ENCODE measurements at regions not wholly inside any gene's neighbourhood (a gene's known extent, or its start where the extent isn't known, plus 50 kb on each side); places are given as distances from the start of the nearest gene placed in this dataset.

DNA sequence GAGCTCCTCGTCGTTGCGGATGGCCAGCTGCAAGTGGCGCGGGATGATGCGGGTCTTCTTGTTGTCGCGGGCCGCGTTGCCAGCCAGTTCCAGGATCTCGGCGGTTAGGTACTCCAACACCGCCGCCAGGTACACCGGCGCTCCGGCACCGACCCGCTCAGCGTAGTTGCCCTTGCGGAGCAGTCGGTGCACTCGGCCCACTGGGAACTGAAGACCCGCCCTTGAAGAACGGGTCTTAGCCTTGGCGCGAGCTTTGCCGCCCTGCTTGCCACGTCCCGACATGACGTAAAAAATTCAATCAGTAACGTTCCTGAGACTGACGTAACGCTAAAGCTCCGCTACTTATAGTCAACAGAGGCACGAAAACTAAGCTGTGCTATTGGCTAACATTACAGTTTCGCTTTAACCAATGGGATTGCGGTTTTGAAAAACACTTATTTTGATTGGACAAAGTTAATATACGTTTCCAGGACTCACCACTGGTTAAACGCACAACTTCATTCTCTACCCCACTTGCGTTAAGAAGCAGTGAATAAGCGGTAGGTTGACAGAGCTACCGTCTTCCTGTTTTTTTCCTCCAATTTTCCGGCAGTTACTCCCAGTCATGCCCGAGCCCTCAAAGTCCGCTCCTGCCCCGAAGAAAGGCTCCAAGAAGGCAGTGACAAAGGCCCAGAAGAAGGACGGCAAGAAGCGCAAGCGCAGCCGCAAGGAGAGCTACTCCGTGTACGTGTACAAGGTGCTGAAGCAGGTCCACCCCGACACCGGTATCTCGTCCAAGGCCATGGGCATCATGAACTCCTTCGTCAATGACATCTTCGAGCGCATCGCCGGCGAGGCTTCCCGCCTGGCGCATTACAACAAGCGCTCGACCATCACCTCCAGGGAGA is 73.9 kb downstream of the OR2B2 start (continued):
- TF ChIP-seq, protein P1, sequence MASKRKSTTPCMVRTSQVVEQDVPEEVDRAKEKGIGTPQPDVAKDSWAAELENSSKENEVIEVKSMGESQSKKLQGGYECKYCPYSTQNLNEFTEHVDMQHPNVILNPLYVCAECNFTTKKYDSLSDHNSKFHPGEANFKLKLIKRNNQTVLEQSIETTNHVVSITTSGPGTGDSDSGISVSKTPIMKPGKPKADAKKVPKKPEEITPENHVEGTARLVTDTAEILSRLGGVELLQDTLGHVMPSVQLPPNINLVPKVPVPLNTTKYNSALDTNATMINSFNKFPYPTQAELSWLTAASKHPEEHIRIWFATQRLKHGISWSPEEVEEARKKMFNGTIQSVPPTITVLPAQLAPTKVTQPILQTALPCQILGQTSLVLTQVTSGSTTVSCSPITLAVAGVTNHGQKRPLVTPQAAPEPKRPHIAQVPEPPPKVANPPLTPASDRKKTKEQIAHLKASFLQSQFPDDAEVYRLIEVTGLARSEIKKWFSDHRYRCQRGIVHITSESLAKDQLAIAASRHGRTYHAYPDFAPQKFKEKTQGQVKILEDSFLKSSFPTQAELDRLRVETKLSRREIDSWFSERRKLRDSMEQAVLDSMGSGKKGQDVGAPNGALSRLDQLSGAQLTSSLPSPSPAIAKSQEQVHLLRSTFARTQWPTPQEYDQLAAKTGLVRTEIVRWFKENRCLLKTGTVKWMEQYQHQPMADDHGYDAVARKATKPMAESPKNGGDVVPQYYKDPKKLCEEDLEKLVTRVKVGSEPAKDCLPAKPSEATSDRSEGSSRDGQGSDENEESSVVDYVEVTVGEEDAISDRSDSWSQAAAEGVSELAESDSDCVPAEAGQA (IDR thresholded peaks at IDR 0.05; ENCODE audit: low read depth): peak; percentile 99
- TF ChIP-seq, protein P1 (CRISPR knock-in tag; IDR thresholded peaks at IDR 0.05; ENCODE audit: borderline replicate concordance): peak; percentile 54; the same call in 1 of the 2 replicates
- TF ChIP-seq, protein P2, sequence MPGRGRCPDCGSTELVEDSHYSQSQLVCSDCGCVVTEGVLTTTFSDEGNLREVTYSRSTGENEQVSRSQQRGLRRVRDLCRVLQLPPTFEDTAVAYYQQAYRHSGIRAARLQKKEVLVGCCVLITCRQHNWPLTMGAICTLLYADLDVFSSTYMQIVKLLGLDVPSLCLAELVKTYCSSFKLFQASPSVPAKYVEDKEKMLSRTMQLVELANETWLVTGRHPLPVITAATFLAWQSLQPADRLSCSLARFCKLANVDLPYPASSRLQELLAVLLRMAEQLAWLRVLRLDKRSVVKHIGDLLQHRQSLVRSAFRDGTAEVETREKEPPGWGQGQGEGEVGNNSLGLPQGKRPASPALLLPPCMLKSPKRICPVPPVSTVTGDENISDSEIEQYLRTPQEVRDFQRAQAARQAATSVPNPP (CRISPR knock-in tag; IDR thresholded peaks at IDR 0.05): no peak
- TF ChIP-seq ZNF883 (CRISPR knock-in tag; IDR thresholded peaks at IDR 0.05; ENCODE audit: not compliant biosample characterization): no peak
- TF ChIP-seq, protein P3, sequence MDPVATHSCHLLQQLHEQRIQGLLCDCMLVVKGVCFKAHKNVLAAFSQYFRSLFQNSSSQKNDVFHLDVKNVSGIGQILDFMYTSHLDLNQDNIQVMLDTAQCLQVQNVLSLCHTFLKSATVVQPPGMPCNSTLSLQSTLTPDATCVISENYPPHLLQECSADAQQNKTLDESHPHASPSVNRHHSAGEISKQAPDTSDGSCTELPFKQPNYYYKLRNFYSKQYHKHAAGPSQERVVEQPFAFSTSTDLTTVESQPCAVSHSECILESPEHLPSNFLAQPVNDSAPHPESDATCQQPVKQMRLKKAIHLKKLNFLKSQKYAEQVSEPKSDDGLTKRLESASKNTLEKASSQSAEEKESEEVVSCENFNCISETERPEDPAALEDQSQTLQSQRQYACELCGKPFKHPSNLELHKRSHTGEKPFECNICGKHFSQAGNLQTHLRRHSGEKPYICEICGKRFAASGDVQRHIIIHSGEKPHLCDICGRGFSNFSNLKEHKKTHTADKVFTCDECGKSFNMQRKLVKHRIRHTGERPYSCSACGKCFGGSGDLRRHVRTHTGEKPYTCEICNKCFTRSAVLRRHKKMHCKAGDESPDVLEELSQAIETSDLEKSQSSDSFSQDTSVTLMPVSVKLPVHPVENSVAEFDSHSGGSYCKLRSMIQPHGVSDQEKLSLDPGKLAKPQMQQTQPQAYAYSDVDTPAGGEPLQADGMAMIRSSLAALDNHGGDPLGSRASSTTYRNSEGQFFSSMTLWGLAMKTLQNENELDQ (CRISPR knock-in tag; IDR thresholded peaks at IDR 0.05; ENCODE audit: borderline replicate concordance): no peak
- TF ChIP-seq FOSL1 (CRISPR knock-in tag; IDR thresholded peaks at IDR 0.05; ENCODE audit: borderline replicate concordance): peak; percentile 31; the same call in 1 of the 2 replicates
- peak; percentile 78 for TF ChIP-seq GABPB1 (CRISPR knock-in tag; IDR thresholded peaks at IDR 0.05)
- peak; percentile 70; the same call in 1 of the 2 replicates for TF ChIP-seq ZBTB38 (CRISPR knock-in tag; IDR thresholded peaks at IDR 0.05)
- TF ChIP-seq, protein P4, sequence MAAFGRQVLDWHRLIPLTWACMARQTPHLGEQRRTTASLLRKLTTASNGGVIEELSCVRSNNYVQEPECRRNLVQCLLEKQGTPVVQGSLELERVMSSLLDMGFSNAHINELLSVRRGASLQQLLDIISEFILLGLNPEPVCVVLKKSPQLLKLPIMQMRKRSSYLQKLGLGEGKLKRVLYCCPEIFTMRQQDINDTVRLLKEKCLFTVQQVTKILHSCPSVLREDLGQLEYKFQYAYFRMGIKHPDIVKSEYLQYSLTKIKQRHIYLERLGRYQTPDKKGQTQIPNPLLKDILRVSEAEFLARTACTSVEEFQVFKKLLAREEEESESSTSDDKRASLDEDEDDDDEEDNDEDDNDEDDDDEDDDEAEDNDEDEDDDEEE (CRISPR knock-in tag; IDR thresholded peaks at IDR 0.05): peak; percentile 97
- TF ChIP-seq TSC22D2 (CRISPR knock-in tag; IDR thresholded peaks at IDR 0.05; ENCODE audit: borderline replicate concordance): peak; percentile 6; the same call in 1 of the 2 replicates
- TF ChIP-seq, protein P5, sequence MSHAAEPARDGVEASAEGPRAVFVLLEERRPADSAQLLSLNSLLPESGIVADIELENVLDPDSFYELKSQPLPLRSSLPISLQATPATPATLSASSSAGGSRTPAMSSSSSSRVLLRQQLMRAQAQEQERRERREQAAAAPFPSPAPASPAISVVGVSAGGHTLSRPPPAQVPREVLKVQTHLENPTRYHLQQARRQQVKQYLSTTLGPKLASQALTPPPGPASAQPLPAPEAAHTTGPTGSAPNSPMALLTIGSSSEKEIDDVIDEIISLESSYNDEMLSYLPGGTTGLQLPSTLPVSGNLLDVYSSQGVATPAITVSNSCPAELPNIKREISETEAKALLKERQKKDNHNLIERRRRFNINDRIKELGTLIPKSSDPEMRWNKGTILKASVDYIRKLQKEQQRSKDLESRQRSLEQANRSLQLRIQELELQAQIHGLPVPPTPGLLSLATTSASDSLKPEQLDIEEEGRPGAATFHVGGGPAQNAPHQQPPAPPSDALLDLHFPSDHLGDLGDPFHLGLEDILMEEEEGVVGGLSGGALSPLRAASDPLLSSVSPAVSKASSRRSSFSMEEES (CRISPR knock-in tag; IDR thresholded peaks at IDR 0.05): peak; percentile 49; the same call in 1 of the 2 replicates
- TF ChIP-seq, protein P6, sequence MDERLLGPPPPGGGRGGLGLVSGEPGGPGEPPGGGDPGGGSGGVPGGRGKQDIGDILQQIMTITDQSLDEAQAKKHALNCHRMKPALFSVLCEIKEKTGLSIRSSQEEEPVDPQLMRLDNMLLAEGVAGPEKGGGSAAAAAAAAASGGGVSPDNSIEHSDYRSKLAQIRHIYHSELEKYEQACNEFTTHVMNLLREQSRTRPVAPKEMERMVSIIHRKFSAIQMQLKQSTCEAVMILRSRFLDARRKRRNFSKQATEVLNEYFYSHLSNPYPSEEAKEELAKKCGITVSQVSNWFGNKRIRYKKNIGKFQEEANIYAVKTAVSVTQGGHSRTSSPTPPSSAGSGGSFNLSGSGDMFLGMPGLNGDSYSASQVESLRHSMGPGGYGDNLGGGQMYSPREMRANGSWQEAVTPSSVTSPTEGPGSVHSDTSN (CRISPR knock-in tag; IDR thresholded peaks at IDR 0.05): 0 out of 2 replicates have a peak, but pooled peaks have one; percentile 45
- TF ChIP-seq ZFAT (CRISPR knock-in tag; conservative IDR thresholded peaks at IDR 0.05): no peak
- TF ChIP-seq HOXD1 (CRISPR knock-in tag; IDR thresholded peaks at IDR 0.05): peak; percentile 50

All from HepG2 (cell line).